ENCODE measurements at regions not wholly inside any gene's neighbourhood (a gene's known extent, or its start where the extent isn't known, plus 50 kb on each side); places are given as distances from the start of the nearest gene placed in this dataset.

DNA sequence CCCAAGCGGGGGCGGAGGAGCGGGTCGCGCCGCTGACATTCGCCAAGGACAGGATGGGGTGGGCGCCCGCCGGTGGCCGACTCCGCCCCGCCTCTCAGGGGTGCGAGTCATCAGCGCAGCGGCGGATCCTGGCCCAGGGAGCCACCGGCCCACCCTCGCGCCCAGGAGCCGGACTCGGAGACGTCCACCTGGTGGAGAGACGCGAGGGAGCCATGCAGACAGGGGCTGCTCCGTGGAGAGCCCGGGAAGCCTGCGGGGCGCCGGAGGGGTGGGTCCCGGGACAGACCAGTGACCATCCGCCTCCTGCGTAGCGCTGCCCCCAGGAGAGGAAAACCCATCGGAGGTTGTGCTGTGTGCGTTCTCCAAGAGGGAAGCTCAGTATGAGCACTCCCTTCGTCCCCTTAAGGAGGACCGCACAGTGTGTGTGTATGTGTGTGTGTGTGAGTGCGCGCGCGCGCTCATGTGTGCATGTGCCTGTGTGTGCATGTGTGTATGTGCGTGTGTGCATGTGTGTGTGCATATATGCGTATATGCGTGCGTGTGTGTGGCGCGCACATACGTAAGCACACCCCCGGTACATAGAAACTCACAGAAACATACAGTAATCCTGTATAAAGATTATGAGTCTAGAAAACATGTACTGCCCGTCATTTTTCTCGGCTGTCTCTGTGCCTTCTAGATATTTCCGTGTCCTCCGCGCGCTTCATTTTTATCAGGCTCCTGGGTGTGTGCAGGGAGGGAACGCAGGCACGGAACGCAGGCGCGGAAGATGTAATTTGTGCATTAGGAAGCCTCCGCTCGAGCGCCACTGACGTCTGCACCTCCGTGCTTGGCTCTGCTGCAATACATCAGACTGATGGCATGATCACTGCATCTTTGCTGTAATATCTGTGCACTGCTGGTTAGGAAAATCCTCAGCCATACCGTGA lies 158.9 kb downstream of the TBXT start:
- peak; percentile 38 for DNase-seq

DNA sequence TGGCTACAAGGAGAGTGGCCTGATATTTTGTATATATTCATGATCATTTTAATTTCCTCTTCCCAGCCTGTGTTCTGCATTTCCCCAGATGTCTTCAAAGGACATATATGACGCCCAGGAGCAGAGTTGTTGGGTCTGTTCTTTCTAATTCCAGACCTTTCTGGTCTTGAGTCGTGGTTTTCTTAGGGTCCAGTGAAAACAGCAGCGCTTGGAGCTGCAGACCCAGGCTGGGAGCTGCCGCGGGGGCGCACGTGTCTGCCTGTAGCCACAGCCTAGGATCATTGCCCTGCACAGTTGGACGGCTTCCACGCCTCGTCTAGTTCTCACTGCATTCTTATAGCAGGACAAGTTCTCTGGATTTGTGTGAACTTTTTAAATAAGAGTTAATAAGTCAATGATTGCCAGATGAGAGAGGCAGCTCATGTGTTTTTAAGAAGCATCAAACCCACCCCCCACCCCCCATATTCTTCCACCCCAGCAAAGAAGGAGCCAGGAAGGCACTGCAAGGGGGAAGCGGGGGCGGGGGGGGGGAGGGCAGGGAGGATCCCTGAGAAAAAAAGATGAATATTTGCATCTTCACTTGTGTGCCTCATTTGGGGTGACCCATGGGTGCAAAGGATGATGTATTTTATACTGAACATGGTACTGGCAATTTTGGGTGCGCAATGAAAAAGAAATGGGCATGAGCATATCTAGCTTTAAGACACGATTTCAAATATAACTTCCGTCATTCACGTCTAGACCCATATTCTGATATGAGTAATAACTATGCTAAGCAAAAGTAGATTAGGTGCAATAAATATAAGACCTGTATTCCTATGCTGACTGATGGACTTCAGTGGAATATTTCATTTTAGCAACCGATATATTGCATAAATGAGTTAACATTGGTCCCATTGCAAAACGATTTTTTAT lies 160.0 kb downstream of the TBXT start:
- DNase-seq = no peak

DNA sequence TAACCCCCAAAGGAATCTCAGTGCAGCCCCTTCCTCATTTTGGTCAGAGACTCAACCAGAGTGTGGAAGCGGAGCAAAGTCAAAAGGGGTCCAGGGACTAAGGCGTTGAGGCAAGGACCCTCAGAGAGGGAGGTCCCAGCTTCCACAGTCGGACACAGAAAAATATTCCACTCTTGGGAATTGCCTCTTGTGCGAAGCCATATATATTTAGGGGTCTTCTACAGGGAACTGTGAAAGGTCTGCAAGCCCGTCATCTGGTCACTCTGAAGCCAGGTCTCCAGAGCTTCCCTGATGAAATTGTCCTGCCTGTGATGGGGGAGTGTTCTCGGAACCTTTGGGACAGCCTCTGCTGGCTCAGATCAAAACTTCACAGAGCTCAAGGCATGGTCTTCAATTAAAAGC lies 160.8 kb downstream of the TBXT start:
- no peak for DNase-seq

DNA sequence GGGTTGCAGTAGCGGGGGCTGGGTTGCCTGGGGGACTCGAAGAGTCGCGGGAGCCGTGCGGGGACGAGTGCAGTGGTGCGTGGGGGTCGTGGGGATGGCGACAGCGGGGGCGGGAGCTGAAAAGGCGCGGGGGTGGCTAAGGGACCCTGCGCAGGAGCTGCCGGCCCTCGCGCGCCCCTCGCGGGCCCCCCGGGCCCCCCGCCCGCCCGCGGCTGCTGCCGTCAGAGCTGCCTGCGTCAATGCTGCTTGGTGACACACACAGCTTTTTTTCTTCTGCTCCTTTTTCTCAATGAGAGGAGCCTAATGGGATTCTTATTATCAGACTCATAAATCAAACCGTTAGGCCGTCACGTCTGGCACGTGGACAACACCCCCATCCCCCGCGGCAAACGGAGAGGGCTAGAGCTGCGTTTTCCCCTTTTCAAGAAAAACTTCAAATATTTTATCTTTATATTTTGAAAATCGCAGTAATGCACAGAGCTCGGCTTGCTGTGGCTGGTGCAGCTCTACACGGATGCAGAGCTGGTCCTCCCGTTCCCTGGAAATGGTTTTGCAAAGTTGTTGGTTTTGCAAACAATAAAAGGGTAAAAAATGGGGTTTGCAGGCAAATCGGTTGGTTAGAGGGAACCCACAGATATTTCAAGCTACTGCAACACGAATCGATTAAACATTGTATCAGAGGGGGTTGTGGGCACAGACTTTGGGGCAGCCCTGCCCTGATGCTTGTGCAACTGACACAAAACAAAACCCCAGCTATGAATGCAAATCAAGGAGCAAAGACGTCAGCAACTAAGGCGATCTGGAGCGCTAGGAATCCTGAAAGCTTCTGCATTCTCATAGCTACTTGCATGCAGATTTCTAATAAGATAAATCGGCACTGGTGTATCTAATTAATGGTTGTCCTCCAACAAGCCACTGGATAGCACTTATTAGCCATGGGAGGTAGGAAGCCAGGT lies 161.4 kb downstream of the TBXT start:
- DNase-seq = peak; percentile 60

DNA sequence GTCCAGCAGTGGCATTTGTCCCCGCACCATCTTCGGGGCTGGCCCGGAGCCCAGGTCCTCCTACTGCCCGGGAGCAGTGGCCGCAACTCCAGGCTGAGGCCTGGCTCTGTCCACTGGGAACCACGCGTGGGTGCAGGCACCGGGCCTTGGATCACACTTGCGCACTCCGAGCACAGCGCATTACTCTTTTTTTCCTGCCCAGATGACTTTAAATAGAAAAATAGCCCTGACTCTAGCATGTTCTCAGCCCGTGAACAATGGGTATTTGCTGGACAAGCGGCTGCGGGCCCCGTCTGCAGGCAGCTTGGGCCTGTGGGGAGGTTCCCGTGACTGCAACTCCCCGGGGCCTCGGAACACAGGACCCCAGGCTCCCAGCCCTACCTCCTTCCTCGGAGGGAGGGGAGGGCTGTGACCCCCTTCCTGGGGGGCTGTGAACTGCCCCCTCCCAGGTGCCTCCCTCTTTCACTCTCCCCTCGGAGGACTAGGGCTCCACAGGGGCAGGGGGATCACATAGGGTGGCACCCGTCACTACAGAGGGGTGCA lies 162.2 kb downstream of the TBXT start:
- peak; percentile 5 for DNase-seq

DNA sequence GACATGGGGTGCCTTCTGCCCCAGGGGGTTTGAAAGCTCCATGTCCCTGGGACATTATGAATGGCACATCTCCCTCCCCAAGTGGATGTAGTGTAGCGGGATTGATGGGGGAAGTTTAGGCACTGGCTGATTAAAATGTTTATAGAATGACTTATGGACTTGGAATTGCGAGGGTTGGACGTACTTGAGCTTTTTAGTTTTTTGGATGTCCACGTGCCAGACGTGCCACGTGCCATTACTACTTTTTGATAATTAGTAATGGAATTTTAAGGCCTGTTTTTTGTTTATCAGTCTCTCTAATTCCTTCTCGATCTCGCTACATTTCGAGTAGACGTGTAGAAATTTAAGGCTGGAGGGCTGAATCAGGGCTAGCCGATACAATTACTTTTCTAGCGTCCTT lies 162.8 kb downstream of the TBXT start:
- DNase-seq = no peak

DNA sequence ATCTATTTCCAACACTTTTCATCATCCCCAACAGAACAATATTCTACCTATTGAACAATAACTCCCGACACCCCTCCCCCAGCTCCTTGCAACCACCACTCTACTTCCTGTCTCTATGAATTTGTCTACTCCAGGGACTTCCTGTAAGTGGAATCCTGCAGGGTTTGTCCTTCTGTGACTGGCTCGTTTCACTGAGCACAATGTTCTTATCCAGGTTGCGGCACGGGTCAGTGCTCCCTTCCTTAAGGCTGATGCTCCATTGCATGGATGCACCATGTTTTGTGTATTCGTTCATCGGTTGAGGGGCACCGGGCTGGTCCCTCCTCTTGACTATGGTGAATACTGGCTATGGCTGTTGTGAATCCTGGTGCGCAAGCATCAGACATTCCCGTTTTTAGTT lies 163.2 kb downstream of the TBXT start:
- DNase-seq = no peak

DNA sequence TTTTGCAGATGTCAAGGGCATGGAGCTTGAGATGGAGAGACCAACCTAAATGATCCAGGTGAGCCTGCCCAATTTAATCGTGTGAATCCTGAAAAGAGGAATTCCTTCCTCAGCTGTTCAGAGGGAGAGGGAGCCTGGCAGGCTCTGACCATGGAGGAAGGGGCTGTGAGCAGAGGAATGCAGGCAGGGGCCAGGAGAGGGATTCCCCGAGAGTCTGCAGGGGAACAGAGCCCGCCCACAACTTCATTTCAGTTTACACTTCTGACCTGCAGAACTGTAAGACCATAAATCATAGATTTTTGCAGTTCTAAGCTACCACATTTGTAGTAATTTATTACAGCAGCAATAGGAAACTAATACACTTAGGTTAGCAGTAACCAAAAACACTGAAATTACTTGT lies 164.1 kb downstream of the TBXT start:
- DNase-seq = no peak

DNA sequence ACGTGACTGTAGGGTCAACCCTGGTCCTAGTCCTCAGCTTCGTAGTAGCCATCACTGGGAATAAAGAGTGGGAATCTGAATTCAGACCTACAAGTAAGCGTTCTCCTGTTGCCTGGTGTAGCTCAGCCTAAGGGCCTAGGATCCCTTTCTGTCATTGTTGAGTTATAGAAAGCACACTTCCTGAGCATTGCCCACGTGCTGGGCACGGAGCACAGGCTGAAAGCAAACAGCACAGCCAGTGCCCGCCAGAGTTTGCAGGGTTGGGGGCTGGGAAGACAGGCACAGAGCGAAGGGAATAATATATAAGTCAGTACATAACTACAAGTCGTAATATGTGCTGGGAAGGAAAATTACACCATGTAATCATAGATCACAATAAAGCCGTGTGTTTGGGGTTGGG lies 166.3 kb downstream of the TBXT start:
- DNase-seq = no peak

DNA sequence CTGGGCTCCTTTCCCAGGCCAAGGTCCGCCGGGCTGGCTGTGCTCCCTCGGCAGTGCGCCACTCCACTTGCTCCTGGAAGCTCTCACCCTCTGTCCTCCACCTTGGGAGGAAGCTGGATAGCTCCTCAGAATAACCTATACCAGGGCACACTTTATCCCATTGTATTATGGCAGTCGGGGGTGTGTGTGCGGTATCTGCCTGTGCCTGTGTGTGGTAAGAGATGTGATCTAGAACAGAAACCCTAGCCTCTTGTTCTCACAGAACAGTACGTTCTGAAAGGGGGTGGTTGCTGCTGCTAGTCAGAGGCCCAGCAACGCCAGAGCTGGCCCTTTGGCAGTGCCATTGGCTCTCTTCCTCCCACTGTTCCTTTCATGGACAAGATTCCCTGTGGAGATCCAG lies 168.4 kb downstream of the TBXT start:
- DNase-seq = no peak

DNA sequence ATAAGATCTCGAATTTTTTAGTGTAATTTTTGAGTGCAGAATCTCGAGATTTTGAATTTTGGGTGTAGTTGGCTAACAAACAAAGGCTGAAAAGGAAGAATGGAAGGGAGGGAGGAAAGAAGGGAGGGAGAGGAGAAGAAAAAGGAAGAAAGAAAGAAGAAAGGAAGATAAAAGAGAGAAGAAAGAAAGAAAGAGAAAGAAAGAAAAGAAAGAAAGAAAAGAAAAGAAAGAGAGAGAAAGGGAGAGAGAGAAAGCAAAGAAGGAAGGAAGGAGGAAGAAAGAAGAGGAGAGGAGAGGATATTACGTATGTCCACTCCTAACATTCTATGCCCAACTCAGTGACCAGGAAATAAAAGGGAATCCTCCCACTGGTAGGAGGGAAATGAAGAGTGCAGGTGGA lies 169.6 kb downstream of the TBXT start:
- no peak for DNase-seq

DNA sequence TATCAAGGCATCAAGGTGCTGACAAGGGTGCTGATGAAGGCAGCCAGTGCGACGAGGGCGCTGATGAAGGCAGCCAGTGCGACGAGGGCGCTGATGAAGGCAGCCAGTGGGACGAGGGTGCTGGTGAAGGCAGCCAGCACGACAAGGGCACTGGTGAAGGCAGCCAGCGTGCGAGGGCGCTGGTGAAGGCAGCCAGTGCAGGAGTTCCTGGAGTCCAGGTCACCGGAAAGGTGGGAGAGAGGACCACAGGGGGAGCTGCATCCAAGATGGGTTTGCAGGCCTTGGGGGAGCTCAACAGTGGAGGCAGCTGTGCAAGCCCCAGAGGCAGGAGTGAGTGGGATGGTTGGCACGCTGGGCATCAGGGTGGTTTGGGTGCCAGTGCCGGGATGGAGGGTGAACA lies 176.3 kb downstream of the TBXT start:
- DNase-seq = no peak

DNA sequence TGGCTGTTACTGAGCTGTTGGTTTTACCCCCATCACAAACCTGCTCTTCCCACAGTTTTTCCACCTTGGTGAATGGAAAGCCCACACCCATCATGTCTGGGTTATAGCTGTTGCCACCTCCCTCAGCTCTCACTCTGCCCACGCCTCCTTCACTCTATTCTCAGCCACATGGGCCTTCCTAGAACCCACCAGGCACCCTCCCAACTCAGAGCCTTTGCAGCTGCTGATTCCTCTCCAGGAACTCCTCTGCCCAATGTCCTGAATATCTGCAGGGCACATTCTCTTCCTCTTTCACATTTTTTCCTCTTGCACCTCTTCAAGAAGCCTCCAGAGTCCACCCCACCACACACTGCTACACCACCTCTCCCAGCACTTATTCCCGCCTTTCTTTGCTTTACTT lies 177.4 kb downstream of the TBXT start:
- no peak for DNase-seq

DNA sequence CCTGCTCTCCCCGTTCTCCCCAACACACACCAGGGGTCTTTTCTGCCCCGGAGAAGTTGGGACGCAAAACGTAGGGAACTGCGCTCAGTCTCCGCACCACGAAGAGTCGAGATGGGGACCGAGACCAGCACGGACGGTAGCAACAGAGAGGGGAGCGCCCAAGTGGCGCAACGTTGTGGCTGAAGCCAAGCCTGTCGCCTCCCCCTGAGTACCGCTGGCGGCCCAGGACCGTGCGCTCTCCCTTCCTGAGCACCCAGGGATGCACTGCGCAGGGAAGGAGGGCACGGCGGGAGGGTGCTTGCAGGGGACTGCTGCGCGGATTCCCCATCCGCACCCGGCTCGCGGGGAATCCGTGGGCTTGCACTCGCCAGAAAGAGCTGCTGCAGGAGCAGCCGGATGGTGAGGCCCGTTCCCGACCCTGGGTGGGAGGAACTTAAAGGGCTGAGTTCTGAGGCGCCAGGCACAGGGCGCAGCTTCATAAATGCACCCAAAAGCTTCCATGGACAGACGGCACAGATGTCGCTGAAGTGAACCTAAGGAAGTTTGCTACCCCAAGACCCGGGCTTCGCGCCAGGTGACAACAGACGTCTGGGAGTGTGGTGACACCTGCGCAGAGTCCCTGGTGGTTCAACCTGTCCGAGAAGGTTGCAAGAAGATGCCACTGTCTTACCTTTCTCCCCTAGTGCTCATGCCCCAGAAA lies 178.7 kb downstream of the TBXT start:
- DNase-seq = no peak

DNA sequence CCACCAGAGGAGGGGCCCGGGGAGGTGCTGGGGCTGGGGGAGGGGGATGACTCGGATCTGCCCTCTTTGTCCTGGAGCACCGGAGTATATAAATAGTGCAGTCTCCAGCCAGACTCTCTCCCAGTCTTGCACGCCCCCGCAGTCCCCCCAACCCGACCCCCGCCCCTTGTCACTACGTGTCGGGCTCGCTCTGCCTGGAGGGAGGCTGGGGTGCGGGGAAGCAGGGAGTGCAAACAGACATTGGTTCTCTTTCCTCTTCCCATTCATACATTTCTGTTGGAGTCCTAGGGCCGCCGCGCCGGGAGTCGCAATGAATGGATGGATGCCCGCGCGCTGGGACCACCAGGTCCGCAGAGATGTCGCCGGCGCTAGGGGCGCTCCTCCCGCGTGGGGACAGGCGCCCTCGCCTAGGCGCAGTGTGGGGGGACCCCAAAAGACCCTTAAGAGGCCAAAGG lies 179.3 kb downstream of the TBXT start:
- no peak for DNase-seq

DNA sequence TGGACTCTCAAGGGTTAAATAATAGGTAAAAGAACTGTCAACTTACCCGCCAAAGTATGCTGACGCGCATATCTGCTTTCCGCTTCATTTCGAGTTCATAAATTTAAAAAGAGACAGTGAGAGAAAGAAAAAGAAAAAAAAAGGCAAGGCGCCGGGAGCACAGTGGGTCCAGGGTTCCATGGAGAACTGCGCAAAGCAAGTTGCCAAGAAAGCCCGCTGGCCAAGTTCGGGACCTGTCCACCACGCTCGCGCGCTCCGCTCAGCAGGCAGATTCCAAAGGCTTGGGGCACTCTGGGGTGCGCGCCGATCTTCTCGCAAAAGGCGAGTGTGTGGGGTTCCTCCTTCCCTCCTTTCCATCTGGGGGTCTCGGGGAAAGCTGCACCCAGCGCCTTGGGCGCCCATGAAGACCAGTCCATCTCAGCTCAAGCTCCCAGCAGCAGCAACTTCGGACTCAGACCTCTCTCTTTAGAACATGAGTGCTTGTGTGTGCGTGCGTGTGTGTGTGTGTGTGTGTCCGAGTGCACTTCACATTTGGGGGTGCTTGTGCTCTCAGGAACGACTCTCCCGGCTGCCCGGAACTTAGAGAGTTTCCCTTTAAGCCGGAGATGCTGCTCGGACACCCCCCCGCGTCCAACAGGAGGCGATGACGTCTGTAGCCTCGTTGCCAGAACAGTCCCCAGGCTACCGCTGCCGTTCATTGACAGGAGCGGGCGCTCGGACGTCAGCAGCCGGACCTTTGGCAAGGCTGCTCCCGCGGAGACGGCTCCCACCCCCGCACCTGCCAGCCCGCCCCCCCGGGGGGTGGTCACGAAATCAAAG lies 180.0 kb downstream of the TBXT start:
- DNase-seq = no peak

DNA sequence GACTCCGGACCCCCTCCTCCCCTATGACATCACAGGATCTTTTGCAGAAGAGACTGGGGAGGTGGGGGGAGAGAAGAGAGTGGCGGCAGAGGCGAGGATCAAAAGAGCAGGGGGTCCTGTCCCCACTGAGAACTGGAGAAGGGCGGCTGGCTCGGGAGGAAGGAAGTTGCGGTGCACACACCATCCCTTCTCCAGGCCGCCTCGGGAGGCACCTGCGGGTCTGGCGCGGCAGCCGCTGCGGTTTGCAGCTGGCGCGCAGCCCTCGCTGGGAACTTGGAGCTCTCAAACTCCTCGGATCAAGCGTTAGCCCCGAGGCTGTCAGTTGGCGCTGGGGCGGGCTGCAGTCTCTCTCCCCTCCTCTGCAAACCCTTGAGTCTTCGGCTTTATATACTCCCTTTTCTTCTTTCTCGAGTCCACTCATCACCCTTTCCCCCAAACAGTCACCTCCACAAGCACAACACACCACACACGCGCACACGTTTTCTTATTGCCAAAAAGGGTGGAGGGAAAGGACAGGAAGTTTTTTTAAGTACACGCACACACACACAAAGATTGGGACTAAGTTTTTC lies 180.7 kb downstream of the TBXT start:
- DNase-seq = no peak

DNA sequence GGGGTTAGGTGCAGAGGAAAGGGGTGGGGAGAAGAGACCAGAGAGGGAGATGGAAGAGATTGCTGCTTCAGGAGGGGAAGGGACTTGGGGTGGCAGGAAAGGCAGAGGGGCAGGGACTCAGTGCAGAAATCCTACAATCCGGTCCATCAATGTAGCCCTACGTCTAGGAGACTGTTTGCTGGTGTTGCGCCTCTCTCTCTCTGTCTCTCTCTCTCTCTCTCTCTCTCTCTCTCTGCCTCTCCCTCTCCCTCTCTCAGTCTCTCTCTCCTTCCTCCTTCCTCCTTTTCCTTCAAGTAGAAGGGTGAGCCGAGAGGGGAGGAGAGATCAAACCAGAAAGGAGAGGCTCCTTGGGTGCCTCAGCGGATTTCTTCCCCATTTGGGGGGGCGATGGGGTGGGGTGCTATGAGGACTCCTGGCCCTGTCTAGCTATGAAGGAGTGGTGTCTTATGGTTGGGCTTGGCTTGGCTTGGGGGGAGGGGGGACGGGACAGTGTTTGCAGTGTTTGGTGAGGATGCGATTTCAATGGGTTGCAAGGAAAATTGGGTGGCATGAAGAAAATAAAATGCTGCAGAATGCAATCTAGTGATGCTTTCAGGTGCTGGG lies 181.2 kb downstream of the TBXT start:
- no peak for DNase-seq

DNA sequence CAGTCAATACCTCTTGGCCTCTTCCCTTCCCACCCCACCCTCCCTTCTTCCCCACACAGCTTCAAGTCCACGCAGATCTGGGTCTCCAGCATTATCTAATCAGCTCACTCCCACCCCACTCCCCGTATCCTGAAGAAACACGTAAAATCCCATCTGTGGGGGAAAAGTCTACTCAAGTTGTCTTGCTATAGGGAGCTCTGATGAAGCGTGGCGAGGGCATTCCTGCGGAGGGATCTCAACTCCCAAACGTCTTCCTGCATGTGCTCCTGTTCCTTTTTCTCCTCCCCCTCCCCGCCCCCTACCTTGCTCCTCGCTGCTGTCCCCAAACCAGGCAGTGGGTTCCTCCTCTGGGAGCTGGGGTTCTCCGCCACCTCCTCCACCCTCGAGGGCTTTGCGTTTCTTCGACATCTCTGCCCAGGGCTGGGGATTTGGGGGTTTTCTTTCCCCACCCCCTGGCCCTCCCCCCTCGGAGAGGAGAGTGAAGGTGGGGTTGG lies 181.8 kb downstream of the TBXT start:
- no peak for DNase-seq

DNA sequence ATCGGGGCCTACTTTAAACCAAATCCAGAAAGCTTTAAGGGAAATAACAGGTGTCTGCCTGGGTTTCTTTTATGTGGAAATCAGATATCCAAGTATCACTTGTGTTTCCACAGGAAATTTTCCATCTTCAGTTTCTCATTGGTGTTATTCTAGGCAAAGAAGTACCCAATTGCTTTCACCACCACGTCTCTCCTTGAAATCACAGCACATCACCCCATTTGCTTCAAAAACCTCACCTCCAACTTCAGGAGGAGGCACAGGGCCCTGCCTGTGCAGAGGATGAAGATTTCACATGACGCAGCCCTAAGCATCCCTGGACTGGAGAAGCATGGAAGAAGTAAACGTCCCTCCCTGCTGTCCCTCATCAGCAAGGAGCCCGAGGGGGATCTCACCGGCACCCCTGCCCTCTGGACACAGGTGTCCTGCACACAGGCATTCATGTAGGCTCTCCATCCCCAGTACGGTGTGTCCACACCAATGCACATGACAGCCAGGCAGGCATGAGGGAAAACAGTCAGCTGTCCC lies 182.3 kb downstream of the TBXT start:
- DNase-seq = no peak
